GM12875 (cell line): ENCODE measurements at regions not wholly inside any gene's neighbourhood (a gene's known extent, or its start where the extent isn't known, plus 50 kb on each side); places are given as distances from the start of the nearest gene placed in this dataset.

ENCODE experiments used
- H3K4me3 ChIP-seq: one replicate; pipeline ENCODE4 v1.5.1; 2011; ENCODE audit warnings: low read depth, low read length, control low read depth
- CTCF ChIP-seq: IDR thresholded peaks from 2 replicates; pipeline ENCODE4 v1.5.1; 2011; ENCODE audit warnings: low read depth, mild to moderate bottlenecking, control low read depth, inconsistent platforms, low read length, moderate library complexity, borderline replicate concordance; ENCODE audit not compliant: insufficient read depth

GRCh38 chr10:3292636-3293035 lies 120.1 kb upstream of the PITRM1 start:
- H3K4me3 ChIP-seq = no peak overlapping the region
- TF ChIP-seq CTCF = no peak

- no peak for TF ChIP-seq CTCF
- no peak overlapping the region for H3K4me3 ChIP-seq
Observed at GRCh38 chr10:3290550-3290949, 118.0 kb upstream of the PITRM1 start.

- no peak for TF ChIP-seq CTCF
- H3K4me3 ChIP-seq = no peak overlapping the region
Observed at GRCh38 chr10:3287572-3288445, 115.2 kb upstream of the PITRM1 start.

- H3K4me3 ChIP-seq = no peak overlapping the region
- TF ChIP-seq CTCF = no peak
Observed at GRCh38 chr10:3282674-3283017, 110.1 kb upstream of the PITRM1 start.

GRCh38 chr10:3281941-3282673 lies 109.5 kb upstream of the PITRM1 start:
- TF ChIP-seq CTCF = no peak
- H3K4me3 ChIP-seq = no peak overlapping the region

GRCh38 chr10:3278771-3279170 lies 106.2 kb upstream of the PITRM1 start:
- TF ChIP-seq CTCF = no peak
- no peak overlapping the region for H3K4me3 ChIP-seq

- H3K4me3 ChIP-seq = no peak overlapping the region
- TF ChIP-seq CTCF = no peak
Observed at GRCh38 chr10:3277566-3277965, 105.0 kb upstream of the PITRM1 start.
